ENCODE measurements at regions not wholly inside any gene's neighbourhood (a gene's known extent, or its start where the extent isn't known, plus 50 kb on each side); places are given as distances from the start of the nearest gene placed in this dataset.

DNA sequence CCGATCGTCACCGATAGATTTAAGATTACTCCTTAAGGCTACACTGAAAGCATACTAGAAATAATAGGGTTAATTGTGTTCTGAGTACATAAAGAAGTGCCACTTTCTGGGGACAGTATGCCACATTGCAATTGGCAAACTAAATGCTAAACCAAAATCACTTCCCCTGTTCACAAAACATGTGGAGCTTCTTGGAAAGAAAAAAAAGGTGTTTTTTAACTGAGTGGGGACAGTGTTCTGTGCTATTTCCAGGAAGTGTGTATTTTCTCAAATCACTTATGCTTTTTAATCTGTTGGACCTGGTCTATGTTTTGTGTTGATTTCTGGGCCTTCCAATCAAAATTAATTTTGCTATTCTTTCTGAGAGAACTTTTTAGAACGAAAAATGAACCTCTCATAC is 149.3 kb upstream of the MPDZ start:
- H3K27ac Mint-ChIP-seq = no peak overlapping the region
- no peaks in the 10 kb centered on the region for H3K36me3 Mint-ChIP-seq
- no peaks in the 10 kb centered on the region for H3K27me3 Mint-ChIP-seq
- H3K4me3 Mint-ChIP-seq = no peak overlapping the region
- H3K9me3 Mint-ChIP-seq = no peaks in the 10 kb centered on the region
- H3K4me1 Mint-ChIP-seq = no peaks in the 10 kb centered on the region

DNA sequence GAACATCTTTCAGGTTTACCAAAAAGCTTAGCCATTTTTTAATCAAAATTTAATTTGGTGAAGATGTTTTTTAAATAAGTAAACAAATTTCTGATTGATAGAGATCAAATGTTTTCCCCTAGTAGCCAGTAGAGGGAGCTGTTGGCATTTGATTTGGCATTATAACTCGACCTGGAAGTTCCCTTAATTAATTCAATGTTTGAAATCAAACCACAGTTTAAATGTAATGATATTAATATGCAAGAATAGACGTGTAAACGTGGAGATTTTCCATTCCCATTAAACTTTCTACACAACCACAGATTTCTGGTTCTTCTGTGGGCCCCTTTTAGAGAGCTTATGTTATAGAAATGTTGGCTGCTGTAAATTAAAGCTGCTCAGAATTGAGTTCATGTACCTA is 148.1 kb upstream of the MPDZ start:
- H3K9me3 Mint-ChIP-seq = no peaks in the 10 kb centered on the region
- H3K36me3 Mint-ChIP-seq = no peaks in the 10 kb centered on the region
- H3K27ac Mint-ChIP-seq = no peak overlapping the region
- H3K27me3 Mint-ChIP-seq = no peaks in the 10 kb centered on the region
- H3K4me1 Mint-ChIP-seq = no peaks in the 10 kb centered on the region
- H3K4me3 Mint-ChIP-seq = no peak overlapping the region

DNA sequence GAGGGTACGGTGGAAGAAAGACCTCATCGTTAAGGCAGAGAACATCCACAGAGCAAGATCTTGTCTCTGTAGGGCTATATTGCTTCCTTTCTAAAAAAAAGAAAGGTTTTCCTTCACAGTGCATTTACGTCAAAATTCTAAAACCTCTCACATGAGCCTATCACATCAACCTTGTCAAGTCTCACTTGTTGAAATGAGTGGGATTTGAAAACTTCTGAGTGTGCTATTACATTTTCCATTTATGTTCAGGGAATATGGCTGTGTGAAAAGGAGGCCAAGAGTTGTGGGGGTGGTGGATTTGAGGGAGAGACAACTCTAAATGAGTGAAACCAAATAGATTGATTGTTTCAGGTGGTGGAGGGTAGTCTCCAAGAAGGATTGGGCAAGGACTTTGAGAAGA is 147.1 kb upstream of the MPDZ start:
- Mint-ChIP-seq H3K4me3 (no peak overlapping the region), H3K36me3 (no peaks in the 10 kb centered on the region), H3K9me3 (no peaks in the 10 kb centered on the region), H3K4me1 (no peaks in the 10 kb centered on the region), H3K27ac (no peak overlapping the region), H3K27me3 (no peaks in the 10 kb centered on the region)

DNA sequence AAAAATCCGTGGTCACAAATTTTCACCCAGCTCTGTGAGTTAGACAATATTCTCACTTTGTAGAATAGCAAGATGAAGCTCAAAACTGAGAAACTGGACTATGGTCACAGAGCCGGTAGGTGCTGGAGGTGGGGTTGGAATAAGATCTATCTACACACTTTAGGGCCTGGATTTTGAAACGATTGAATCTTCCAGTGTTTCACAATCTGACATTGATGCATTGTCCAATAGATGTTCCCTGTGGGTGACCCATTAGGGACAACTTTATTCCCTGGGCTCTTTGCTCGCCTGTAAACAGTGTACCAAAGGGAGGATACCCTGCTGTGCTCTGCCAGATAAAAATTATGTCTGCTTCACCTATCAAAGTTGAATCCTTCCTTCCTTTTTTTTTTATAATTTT is 145.4 kb upstream of the MPDZ start:
- Mint-ChIP-seq H3K4me1 (no peaks in the 10 kb centered on the region), H3K4me3 (no peak overlapping the region), H3K36me3 (no peaks in the 10 kb centered on the region), H3K9me3 (no peaks in the 10 kb centered on the region), H3K27ac (no peak overlapping the region), H3K27me3 (no peaks in the 10 kb centered on the region)

DNA sequence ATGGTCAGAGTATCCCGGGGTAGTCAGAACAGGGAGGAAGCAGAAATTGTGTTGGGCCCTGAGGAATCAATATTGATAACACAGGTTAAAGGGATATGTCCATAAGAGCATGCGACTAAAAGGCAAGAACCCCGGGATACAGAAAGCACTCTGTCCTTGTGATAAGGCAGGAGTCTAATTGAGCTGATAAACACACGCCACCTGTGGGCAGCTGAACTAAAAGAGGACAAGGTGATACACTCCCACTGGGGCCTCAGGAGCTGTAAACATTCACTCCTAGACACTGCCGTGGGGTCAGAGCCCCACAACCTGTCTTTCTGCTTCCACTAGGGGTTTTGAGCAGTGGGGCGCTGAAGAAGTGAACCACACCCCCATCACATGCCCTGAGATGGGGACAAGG is 144.7 kb upstream of the MPDZ start:
- no peak overlapping the region for H3K27ac Mint-ChIP-seq
- H3K27me3 Mint-ChIP-seq = no peaks in the 10 kb centered on the region
- no peaks in the 10 kb centered on the region for H3K9me3 Mint-ChIP-seq
- H3K4me1 Mint-ChIP-seq = no peaks in the 10 kb centered on the region
- H3K36me3 Mint-ChIP-seq = no peaks in the 10 kb centered on the region
- H3K4me3 Mint-ChIP-seq = no peak overlapping the region

DNA sequence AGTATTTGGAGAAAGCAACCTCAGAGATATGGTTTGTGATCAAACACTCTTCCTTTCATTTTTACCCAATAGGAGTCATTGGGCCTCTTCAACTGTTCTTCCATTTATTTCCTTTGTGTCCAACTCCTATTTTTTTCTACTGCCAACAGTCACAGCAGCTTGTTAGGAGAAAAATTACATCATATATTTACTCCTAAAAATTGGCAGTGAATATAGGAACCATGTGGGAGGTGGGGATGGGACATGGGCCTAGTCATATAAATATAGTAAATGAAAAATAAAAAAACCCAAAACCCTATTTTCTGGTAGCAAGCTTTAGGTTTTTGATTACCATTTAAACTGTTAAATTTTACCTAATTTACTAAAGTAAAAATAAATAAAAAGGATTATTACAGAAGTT is 134.9 kb upstream of the MPDZ start:
- H3K9me3 Mint-ChIP-seq = peaks cover 0 to 2% (median 2%) of the 10 kb centered on the region in 3 donors
- no peak overlapping the region for H3K27ac Mint-ChIP-seq
- H3K27me3 Mint-ChIP-seq = no peaks in the 10 kb centered on the region
- no peaks in the 10 kb centered on the region for H3K36me3 Mint-ChIP-seq
- H3K4me3 Mint-ChIP-seq = no peak overlapping the region
- H3K4me1 Mint-ChIP-seq = no peaks in the 10 kb centered on the region

DNA sequence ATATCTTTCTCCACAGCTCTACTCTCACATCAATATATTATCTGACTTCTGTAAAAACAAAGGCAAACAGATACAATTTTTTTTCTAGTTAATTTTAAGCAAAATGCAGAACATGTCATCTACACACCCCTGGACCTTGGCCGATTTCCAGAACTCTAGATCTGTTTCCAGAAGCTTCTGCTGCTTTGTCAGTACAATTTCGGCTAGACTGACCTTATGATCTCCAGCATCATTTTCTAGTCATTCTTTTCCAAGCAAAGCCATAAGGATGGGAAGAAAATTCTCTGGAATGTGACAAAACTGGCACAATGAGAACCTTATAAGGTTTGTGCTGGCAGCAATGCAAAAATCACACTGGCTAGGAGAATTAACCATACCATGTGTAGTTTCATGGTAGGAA is 132.8 kb upstream of the MPDZ start:
- no peak overlapping the region for H3K27ac Mint-ChIP-seq
- H3K27me3 Mint-ChIP-seq = no peaks in the 10 kb centered on the region
- H3K36me3 Mint-ChIP-seq = no peaks in the 10 kb centered on the region
- H3K4me3 Mint-ChIP-seq = no peak overlapping the region
- H3K9me3 Mint-ChIP-seq = peaks cover 0 to 2% (median 1%) of the 10 kb centered on the region in 3 donors
- H3K4me1 Mint-ChIP-seq = no peaks in the 10 kb centered on the region

DNA sequence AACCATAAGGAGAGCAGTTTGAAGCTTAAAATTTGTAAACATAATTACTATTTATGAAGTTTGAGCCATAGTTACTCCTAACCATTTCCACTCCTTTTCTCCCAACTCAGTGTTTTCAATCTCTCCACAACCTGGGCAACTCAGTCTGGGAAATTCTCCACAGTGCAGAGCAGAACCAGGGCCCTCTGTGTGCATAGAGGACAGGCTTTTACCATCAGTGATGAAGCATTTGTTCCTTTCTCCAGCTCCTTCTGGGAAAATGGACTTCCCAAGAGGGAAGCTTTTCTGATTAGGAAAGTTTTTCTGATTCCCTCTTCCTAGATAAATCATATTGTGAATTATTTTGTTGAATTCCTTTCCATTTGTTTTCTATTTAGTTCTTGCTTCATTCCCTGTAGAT is 132.3 kb upstream of the MPDZ start:
- H3K9me3 Mint-ChIP-seq = peaks cover 0 to 4% (median 1%) of the 10 kb centered on the region in 3 donors
- no peaks in the 10 kb centered on the region for H3K27me3 Mint-ChIP-seq
- H3K36me3 Mint-ChIP-seq = no peaks in the 10 kb centered on the region
- H3K4me1 Mint-ChIP-seq = no peaks in the 10 kb centered on the region
- H3K27ac Mint-ChIP-seq = no peak overlapping the region
- H3K4me3 Mint-ChIP-seq = no peak overlapping the region

DNA sequence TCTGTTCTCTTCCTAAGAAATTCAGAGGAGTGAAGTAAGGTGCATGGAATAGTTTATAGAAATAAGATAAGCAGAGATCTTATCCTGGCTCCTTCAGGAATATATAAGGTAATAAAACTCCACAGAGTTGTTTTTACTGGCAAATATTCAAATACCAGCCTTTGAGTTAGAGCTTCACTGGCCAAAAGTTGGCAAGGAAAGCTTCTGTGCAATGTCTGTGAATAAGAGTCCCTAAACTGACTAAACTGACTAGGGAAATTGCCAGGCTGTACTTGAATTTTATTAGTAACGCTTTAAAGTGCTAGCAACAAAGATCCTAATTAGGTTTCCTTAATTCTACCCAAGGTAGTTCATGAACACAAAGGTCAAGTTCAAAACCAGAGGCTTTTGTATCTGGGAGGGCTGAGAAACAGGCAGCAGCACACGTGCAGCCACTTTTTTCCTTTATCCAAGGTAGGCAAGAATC is 131.1 kb upstream of the MPDZ start:
- no peak overlapping the region for H3K27ac Mint-ChIP-seq
- peaks cover 0 to 4% (median 0%) of the 10 kb centered on the region in 3 donors for H3K9me3 Mint-ChIP-seq
- H3K36me3 Mint-ChIP-seq = no peaks in the 10 kb centered on the region
- no peaks in the 10 kb centered on the region for H3K4me1 Mint-ChIP-seq
- H3K4me3 Mint-ChIP-seq = no peak overlapping the region
- no peaks in the 10 kb centered on the region for H3K27me3 Mint-ChIP-seq

DNA sequence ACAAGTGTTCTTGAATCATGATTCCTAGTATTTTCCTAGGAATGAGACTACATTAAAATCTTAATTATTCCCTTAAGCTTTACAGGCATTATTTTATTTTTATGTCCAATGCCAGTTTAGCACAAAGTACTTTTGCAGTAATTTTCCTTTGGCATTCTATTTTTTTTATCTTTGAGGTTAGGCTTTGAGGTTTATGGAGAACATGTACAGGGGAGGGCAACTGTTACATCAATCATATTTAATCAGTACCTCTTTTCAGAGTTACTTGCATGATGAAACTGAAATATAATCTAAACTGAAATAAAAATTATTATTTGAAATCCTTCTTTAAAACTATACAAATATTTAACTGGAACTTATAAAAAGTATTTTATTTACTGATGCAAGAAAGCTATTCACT is 118.2 kb upstream of the MPDZ start:
- Mint-ChIP-seq H3K4me3 (no peak overlapping the region), H3K27me3 (no peaks in the 10 kb centered on the region), H3K27ac (no peak overlapping the region), H3K9me3 (peaks cover 2 to 7% (median 4%) of the 10 kb centered on the region in 3 donors), H3K4me1 (no peaks in the 10 kb centered on the region), H3K36me3 (no peaks in the 10 kb centered on the region)

DNA sequence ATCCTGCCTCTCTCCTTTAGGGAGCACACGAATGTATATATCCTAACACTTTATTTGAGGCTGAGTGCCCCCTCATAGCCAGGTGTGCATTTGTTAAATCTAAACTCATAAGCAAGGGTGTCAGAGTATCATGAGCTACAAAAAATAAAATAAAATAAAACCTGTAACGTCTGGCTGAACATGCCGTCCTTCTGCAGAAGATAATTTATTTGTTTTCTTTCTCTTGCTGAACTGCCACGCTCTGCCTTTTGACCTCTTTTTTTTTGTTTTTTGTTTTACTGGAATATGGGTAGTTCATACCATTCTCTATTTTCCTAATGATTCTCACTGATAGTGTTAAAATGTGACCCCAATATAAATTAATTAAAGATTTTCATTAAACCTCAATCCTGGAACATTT is 117.7 kb upstream of the MPDZ start:
- H3K9me3 Mint-ChIP-seq = peaks cover 4 to 11% (median 5%) of the 10 kb centered on the region in 3 donors
- no peak overlapping the region for H3K27ac Mint-ChIP-seq
- no peaks in the 10 kb centered on the region for H3K36me3 Mint-ChIP-seq
- H3K4me1 Mint-ChIP-seq = no peaks in the 10 kb centered on the region
- no peak overlapping the region for H3K4me3 Mint-ChIP-seq
- no peaks in the 10 kb centered on the region for H3K27me3 Mint-ChIP-seq

DNA sequence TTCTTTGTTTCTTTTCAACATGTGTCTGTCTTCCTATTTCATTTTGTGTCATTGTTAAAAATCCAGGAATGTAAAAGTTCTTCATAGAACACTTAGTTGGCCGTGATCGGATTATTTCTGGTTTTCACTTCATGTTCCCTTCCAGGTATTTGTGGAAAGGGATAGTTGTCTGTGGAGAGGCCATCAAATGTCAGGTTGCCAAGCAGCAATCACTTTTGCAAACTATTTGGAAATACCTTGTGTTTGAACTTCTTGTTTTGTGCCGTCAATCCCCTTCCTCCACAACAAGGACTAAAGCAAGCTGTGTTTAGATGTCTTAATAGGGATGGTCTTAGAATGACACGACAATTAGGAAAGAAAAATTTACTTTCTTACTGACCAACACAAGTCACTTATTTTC is 116.9 kb upstream of the MPDZ start:
- Mint-ChIP-seq H3K9me3 (peaks cover 4 to 16% (median 6%) of the 10 kb centered on the region in 3 donors), H3K27ac (no peak overlapping the region), H3K4me1 (no peaks in the 10 kb centered on the region), H3K36me3 (no peaks in the 10 kb centered on the region), H3K4me3 (no peak overlapping the region), H3K27me3 (no peaks in the 10 kb centered on the region)

DNA sequence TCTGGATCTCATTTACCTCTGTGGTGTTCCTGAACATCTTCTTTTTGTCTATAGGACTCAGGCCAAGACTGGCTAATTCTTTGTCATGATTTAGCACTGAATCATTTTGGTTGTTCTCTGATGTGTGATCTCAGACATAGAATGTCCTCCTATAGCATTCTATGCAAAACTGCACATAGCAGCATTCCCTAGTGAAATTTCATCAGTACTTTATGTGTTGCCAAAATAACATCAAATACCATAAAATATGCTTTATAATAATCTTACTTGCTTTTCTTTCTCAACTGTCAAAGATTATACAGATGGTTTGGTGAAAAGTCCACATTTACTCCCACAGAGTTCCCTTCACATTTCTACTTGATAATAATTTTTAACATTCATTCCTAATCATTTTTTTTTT is 115.7 kb upstream of the MPDZ start:
- no peaks in the 10 kb centered on the region for H3K4me1 Mint-ChIP-seq
- H3K4me3 Mint-ChIP-seq = no peak overlapping the region
- no peak overlapping the region for H3K27ac Mint-ChIP-seq
- no peaks in the 10 kb centered on the region for H3K36me3 Mint-ChIP-seq
- H3K27me3 Mint-ChIP-seq = no peaks in the 10 kb centered on the region
- peaks cover 4 to 20% (median 8%) of the 10 kb centered on the region in 3 donors for H3K9me3 Mint-ChIP-seq

DNA sequence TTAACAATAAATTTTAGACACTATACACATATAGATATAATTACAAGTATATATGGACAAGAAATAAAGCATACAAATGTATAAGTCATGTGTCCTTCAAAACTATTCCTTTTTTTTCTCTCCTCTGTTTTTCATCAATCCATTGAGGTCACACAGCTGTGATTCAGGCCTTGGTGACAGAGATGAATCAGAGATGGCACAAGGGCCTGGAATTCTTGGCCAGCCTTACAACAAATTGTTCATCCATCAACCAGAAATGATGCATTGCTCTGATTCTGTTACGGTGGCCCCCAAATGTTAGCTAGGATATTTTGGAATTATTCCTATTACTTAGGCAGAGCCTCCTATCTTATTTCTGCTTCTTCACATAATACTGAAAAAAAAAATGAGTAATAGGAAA is 108.7 kb upstream of the MPDZ start:
- Mint-ChIP-seq H3K4me1 (no peaks in the 10 kb centered on the region), H3K9me3 (peaks cover 11 to 34% (median 12%) of the 10 kb centered on the region in 3 donors), H3K27ac (no peak overlapping the region), H3K27me3 (no peaks in the 10 kb centered on the region), H3K4me3 (no peak overlapping the region), H3K36me3 (no peaks in the 10 kb centered on the region)

DNA sequence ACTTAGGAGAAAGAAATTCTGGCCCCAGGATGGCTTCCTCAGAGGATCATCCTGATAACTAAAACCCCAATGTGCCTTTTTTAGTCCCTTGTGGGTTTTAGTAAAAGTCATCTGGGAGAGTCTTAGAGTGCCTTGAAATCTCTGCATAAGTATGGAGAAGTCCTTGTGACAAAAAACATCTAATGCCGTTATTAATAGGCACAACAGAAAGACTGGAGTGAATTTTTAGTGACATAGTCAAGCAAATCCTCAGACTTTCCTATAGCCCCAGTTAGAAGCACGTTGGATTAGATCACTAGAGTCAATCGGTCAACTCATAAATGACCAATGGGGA is 108.2 kb upstream of the MPDZ start:
- Mint-ChIP-seq H3K9me3 (peaks cover 12 to 38% (median 12%) of the 10 kb centered on the region in 3 donors), H3K4me3 (no peak overlapping the region)

DNA sequence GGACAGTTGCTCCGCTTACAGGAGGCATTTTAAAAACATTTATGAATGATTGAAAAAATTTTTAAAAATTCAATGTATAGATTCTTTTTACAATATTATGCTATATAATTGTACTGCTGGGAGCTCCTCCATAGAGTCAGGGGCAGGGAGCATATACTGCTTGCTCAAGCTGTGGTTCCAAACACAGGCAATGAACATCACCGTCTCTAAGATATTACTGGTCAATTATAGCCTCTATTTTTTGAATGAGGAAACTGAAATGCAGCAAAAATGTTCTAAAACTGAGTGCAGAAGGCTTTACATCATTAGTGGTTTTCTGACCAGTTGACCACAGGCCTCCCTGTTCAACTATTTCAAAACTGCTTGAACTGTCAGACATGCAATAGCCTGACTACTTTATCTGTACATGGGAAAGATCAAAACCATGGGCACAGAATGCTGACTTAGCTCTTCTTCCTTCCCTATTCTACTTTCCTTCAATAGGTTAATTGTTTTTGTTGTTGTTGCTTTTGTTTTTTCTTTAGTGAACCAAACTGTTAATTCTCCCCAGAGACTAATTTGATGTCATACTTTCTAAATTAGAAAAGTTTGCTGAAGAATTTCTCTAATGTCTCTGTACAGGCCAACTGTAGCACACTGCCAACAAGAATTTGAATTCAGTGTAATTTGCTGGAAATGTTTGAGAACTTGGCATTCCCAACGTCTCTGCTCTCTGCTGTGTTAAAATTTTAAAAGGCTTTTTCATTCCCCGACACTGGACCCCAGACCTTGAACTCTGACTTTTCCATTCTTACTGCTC is 107.6 kb upstream of the MPDZ start:
- H3K4me1 Mint-ChIP-seq = peaks cover 0 to 2% (median 0%) of the 10 kb centered on the region in 3 donors
- H3K4me3 Mint-ChIP-seq = no peak overlapping the region
- H3K27ac Mint-ChIP-seq = no peak overlapping the region
- H3K36me3 Mint-ChIP-seq = no peaks in the 10 kb centered on the region
- peaks cover 10 to 37% (median 11%) of the 10 kb centered on the region in 3 donors for H3K9me3 Mint-ChIP-seq
- H3K27me3 Mint-ChIP-seq = no peaks in the 10 kb centered on the region

More for the DNA sequence above, 108.2 kb upstream of the MPDZ start:
- Mint-ChIP-seq H3K27me3 (no peaks in the 10 kb centered on the region), H3K27ac (no peak overlapping the region), H3K4me1 (peaks cover 0 to 2% (median 0%) of the 10 kb centered on the region in 3 donors), H3K36me3 (no peaks in the 10 kb centered on the region)
